ENCODE measurements at regions not wholly inside any gene's neighbourhood (a gene's known extent, or its start where the extent isn't known, plus 50 kb on each side); places are given as distances from the start of the nearest gene placed in this dataset.

- no peak for DNase-seq (ENCODE audit: low spot score)
Measured at GRCh38 chr13:90738881-90739280, 608.6 kb upstream of the MIR17HG start.

- DNase-seq (ENCODE audit: low spot score): no peak
Measured at GRCh38 chr13:90740099-90740498, 607.4 kb upstream of the MIR17HG start.

GRCh38 chr13:90742381-90742780 lies 605.1 kb upstream of the MIR17HG start:
- DNase-seq (ENCODE audit: low spot score): no peak

- no peak for DNase-seq (ENCODE audit: low spot score)
Measured at GRCh38 chr13:90746230-90746629, 601.3 kb upstream of the MIR17HG start.

- DNase-seq (ENCODE audit: low spot score): no peak
Measured at GRCh38 chr13:90750021-90750420, 597.5 kb upstream of the MIR17HG start.

GRCh38 chr13:90751026-90751425 lies 596.5 kb upstream of the MIR17HG start:
- DNase-seq (ENCODE audit: low spot score): no peak

- DNase-seq (ENCODE audit: low spot score): no peak
Measured at GRCh38 chr13:90752070-90752469, 595.4 kb upstream of the MIR17HG start.

GRCh38 chr13:90757127-90757680 lies 590.3 kb upstream of the MIR17HG start:
- DNase-seq (ENCODE audit: low spot score): no peak

GRCh38 chr13:90760639-90761038 lies 586.8 kb upstream of the MIR17HG start:
- no peak for DNase-seq (ENCODE audit: low spot score)

GRCh38 chr13:90763476-90764150 lies 583.9 kb upstream of the MIR17HG start:
- DNase-seq (ENCODE audit: low spot score): no peak

GRCh38 chr13:90766386-90766902 lies 581.0 kb upstream of the MIR17HG start:
- DNase-seq (ENCODE audit: low spot score): no peak

GRCh38 chr13:90768116-90768515 lies 579.4 kb upstream of the MIR17HG start:
- no peak for DNase-seq (ENCODE audit: low spot score)

- no peak for DNase-seq (ENCODE audit: low spot score)
Measured at GRCh38 chr13:90769387-90769786, 578.1 kb upstream of the MIR17HG start.

GRCh38 chr13:90770334-90770733 lies 577.2 kb upstream of the MIR17HG start:
- DNase-seq (ENCODE audit: low spot score): no peak

GRCh38 chr13:90773681-90774080 lies 573.8 kb upstream of the MIR17HG start:
- no peak for DNase-seq (ENCODE audit: low spot score)

- no peak for DNase-seq (ENCODE audit: low spot score)
Measured at GRCh38 chr13:90776051-90776748, 571.3 kb upstream of the MIR17HG start.

GRCh38 chr13:90783273-90783672 lies 564.2 kb upstream of the MIR17HG start:
- DNase-seq (ENCODE audit: low spot score): no peak

GRCh38 chr13:90787007-90787406 lies 560.5 kb upstream of the MIR17HG start:
- no peak for DNase-seq (ENCODE audit: low spot score)

GRCh38 chr13:90792335-90792734 lies 555.2 kb upstream of the MIR17HG start:
- DNase-seq (ENCODE audit: low spot score): no peak

- no peak for DNase-seq (ENCODE audit: low spot score)
Measured at GRCh38 chr13:90793261-90793820, 554.1 kb upstream of the MIR17HG start.

GRCh38 chr13:90796474-90796873 lies 551.0 kb upstream of the MIR17HG start:
- DNase-seq (ENCODE audit: low spot score): no peak

- DNase-seq (ENCODE audit: low spot score): no peak
Measured at GRCh38 chr13:90797335-90797734, 550.2 kb upstream of the MIR17HG start.

GRCh38 chr13:90798381-90798780 lies 549.1 kb upstream of the MIR17HG start:
- no peak for DNase-seq (ENCODE audit: low spot score)
